ENCODE measurements at regions not wholly inside any gene's neighbourhood (a gene's known extent, or its start where the extent isn't known, plus 50 kb on each side); places are given as distances from the start of the nearest gene placed in this dataset.

DNA sequence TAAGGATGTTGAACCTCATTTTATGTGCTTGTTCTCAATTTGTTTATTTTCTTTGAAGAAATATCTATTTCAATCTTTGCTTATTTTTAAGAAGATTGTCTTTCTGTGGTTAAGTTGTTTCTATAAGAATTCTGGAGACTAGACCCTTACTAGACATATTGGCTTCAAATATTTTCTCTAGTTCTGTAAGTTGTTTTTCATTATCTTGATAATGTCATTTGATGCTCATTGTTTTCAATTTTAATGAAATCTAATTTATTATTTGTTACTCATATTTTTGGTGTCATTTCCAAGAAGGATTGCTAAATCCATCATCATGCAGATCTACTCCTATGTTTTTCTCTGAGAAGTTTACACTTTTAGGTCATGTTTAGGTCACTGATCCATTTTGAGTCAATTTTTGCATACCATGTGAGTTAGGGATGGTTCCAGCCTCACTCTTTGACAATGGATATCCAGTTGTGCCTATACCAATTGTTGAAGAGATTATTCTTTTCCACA lies 874.8 kb upstream of the SLITRK6 start:
- TF ChIP-seq, protein P1, sequence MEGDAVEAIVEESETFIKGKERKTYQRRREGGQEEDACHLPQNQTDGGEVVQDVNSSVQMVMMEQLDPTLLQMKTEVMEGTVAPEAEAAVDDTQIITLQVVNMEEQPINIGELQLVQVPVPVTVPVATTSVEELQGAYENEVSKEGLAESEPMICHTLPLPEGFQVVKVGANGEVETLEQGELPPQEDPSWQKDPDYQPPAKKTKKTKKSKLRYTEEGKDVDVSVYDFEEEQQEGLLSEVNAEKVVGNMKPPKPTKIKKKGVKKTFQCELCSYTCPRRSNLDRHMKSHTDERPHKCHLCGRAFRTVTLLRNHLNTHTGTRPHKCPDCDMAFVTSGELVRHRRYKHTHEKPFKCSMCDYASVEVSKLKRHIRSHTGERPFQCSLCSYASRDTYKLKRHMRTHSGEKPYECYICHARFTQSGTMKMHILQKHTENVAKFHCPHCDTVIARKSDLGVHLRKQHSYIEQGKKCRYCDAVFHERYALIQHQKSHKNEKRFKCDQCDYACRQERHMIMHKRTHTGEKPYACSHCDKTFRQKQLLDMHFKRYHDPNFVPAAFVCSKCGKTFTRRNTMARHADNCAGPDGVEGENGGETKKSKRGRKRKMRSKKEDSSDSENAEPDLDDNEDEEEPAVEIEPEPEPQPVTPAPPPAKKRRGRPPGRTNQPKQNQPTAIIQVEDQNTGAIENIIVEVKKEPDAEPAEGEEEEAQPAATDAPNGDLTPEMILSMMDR (IDR thresholded peaks at IDR 0.05) = no peak
- TF ChIP-seq POLR2A (IDR thresholded peaks at IDR 0.05) = no peak

Measured in stomach (tissue), 4 donors.